AG10803 (cell line): ENCODE measurements at regions not wholly inside any gene's neighbourhood (a gene's known extent, or its start where the extent isn't known, plus 50 kb on each side); places are given as distances from the start of the nearest gene placed in this dataset.
A peak's percentile ranks its signal among the peaks of the same experiment; 100 is the strongest.

Experiments used
- DNase-seq: peaks from one replicate; pipeline ENCODE4 v3.0.0; 2010; ENCODE audit warnings: low read depth
- H3K4me3 ChIP-seq: 2 replicates; pipeline ENCODE4 v1.5.1; 2011; ENCODE audit warnings: mild to moderate bottlenecking, low read length, control low read depth
- TF ChIP-seq, protein P1 (sequence below): conservative IDR thresholded peaks from 2 replicates; pipeline ENCODE4 v1.5.1; 2011; ENCODE audit warnings: mild to moderate bottlenecking, low read length, control low read depth, inconsistent platforms

DNA sequence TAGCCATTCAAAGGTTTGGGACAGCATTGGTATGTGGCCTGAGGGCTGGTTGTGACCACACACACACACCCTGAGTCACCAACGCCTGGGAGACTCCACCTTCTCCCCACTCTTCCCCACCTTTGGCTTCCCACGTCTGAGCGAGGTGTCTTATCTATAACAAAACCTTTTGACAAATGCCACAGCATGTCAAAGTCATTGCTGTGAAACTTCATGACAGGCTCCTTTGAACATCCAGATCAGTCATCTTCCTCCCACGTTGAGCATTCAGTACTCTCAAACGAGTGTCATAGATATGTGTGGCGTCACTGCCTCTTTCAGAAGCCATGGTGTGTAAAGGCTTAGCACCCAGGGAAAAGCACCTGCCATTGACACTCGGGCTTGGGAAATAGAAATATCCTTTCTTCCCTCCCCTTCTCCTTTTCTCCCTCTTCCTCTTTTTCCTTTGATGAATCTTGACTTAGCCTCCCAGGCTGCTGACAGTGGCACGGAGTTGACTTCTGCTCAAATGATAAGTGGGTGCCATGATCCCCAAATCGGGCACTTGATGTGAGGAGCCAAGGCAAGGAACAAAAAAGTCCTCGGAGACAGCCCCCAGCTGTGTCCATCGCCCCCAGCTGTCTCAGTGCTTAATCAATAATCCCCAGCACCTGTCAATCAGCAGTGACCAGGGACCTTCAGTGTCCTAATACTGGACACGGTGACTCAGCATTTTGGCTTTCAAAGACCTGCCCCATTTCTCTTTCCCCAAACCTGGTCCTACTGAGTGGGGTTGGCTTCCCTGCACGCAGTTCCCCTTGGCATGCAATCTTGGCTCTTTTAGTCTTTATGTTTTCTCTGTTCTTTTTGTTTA is 114.8 kb downstream of the FGF18 start:
- no peak overlapping the region for H3K4me3 ChIP-seq
- TF ChIP-seq, protein P1, sequence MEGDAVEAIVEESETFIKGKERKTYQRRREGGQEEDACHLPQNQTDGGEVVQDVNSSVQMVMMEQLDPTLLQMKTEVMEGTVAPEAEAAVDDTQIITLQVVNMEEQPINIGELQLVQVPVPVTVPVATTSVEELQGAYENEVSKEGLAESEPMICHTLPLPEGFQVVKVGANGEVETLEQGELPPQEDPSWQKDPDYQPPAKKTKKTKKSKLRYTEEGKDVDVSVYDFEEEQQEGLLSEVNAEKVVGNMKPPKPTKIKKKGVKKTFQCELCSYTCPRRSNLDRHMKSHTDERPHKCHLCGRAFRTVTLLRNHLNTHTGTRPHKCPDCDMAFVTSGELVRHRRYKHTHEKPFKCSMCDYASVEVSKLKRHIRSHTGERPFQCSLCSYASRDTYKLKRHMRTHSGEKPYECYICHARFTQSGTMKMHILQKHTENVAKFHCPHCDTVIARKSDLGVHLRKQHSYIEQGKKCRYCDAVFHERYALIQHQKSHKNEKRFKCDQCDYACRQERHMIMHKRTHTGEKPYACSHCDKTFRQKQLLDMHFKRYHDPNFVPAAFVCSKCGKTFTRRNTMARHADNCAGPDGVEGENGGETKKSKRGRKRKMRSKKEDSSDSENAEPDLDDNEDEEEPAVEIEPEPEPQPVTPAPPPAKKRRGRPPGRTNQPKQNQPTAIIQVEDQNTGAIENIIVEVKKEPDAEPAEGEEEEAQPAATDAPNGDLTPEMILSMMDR = no peak
- DNase-seq = no peak

DNA sequence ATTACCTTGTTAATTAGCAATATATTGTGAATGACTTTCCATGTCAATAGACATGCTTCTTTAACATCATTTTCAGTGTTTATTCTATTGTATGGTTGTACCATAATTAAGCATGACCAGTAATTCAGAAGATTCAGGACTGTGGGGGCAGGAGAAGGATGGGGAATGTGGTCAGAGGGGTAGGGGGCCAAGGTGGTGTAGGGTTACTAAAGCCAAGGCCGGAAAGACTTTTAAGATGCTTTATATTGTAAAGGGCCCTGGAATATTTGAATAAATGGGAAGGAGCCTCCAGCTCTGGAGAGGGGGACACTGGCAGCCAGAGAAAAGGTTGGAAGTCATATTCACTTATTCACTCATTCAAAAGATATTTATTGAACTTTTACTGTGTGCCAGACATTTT is 115.7 kb downstream of the FGF18 start:
- DNase-seq = no peak
- H3K4me3 ChIP-seq = no peak overlapping the region
- TF ChIP-seq, protein P1 = no peak

DNA sequence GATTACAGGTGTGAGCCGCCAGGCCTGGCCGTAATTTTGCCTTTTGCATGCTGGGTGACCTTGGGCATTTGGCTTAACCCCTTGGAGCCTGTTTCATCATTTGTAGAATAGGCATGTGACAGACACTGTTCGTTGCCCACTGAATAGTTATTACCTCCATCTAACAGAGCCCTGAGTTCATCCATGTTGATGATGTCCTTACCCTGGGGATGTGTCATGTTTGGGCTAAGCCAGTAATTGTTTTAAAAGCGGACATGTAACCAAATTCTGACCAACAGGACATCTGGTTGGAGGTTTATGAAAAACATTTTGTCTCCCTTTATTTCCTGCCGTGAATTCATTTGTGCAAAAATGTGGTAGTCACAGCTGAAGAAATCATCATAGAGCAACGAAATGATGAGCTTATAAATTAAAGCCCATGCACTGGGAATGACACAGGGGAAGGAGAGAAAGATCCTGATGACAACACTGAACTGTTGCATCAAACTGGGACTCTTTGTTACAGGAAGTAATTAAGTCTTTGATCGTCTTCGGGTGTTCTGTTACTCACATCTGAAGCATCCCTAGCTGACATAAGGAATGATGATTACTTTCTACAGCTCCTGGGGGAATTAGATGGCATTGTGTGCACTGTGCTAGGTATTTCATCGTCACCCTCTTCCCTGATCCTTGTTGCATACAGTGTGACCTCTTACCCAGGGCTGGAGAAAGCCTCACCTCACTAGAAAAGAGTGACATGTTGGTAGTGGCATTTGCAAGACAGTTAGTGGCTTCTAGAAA is 117.8 kb downstream of the FGF18 start:
- TF ChIP-seq, protein P1 = no peak
- H3K4me3 ChIP-seq = no peak overlapping the region
- DNase-seq = peak; percentile 60

DNA sequence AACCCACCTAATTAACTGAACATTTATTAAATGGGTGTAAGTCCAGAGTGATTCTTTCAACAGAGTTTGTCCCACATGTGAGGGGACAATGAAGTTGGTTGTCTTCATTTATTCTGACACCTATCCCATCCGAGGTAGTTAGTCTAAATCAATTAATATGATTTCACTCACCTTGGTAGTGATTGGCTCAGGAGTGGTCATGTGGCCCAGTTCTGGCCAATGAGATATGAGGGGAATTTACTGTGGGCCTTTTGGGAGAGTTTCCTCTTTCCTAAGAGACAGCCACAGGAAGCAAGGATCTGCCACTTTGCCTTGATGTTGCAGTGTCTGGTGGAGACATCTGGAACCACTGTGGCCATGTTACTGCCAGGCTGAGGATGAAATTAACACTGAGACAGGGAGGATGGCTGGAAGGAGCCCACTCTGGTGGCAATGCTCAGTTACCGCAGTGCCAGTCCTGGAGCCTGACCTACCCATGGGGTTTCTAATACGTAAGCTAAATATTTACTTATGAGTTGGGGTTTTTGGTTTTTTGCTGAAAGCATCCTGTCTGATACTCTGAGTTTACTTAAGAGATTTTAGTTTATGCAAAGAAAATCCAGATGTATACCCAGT is 118.6 kb downstream of the FGF18 start:
- DNase-seq = no peak
- no peak overlapping the region for H3K4me3 ChIP-seq
- TF ChIP-seq, protein P1 = no peak

DNA sequence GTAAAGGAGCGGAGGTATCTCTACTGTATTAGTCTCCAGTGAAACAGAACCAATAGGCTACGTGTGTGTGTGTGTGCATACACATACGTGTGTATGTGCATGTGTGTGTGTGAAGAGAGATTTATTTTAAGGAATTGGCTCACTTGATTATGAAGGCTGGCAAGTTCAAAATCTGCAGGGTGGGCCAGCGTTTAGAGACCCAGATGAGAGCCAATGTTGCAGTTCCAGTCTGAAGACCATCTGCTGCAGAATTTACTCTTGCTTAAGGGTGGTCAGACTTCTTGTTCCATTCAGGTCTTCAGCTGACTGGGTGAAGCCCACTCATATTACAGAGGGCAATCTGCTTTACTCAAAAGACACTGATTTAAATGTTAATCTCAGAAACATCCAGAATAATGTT is 119.2 kb downstream of the FGF18 start:
- no peak overlapping the region for H3K4me3 ChIP-seq
- DNase-seq = no peak
- TF ChIP-seq, protein P1 = no peak

DNA sequence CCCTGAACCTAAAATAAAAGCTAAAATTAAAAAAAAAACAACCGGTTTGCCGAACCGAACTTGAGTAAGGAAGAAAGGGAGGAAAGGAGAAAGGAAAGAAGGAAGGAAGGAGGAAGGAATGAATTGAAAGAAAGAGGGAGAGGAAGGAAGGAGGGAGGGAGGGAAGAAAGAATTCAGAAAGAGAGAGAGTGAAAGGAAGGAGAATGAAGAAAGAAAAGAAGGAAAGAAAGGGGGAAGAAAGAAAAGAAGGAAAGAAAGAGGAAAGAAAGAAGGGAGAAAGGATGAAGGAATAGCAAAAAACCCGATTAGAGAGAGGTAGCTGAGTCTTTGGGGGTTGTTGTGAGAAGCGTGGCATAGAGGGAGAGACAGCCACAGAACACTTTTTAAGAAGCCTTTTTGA is 121.4 kb downstream of the FGF18 start:
- no peak for DNase-seq
- TF ChIP-seq, protein P1 = no peak
- no peak overlapping the region for H3K4me3 ChIP-seq
